ENCODE measurements at regions not wholly inside any gene's neighbourhood (a gene's known extent, or its start where the extent isn't known, plus 50 kb on each side); places are given as distances from the start of the nearest gene placed in this dataset.

GRCh38 chr2:145157036-145157675 lies 637.2 kb upstream of the ZEB2 start (continued):
- no peak for TF ChIP-seq ZNF462 (CRISPR knock-in tag; IDR thresholded peaks at IDR 0.05)
- TF ChIP-seq ETS1 (IDR thresholded peaks at IDR 0.05): no peak
- TF ChIP-seq STAT1 (IDR thresholded peaks at IDR 0.05; ENCODE audit: unreplicated experiment): no peak

GRCh38 chr2:145156199-145156598 lies 636.3 kb upstream of the ZEB2 start:
- H3K4me3 ChIP-seq: no peak overlapping the region
- no peaks in the 10 kb centered on the region for H3K79me2 ChIP-seq (replicated peaks; ENCODE audit: insufficient read depth)
- H3K4me1 Mint-ChIP-seq: no peaks in the 10 kb centered on the region
- no peak overlapping the region for H3K27ac ChIP-seq (ENCODE audit: low read depth)
- DNase-seq (ENCODE audit: low spot score) (no peak), ATAC-seq (no peak)
- H3K4me2 ChIP-seq: no peak overlapping the region
- H2AFZ ChIP-seq: no peak overlapping the region
- H3K9me3 Mint-ChIP-seq: no peaks in the 10 kb centered on the region
- H3K27ac Mint-ChIP-seq: no peak overlapping the region
- H3K27me3 Mint-ChIP-seq (ENCODE audit: insufficient read depth, low read depth, poor library complexity): no peaks in the 10 kb centered on the region
- no peaks in the 10 kb centered on the region for H3F3A ChIP-seq (replicated peaks; ENCODE audit: low read depth)
- no peaks in the 10 kb centered on the region for H3K27me3 ChIP-seq (ENCODE audit: insufficient read depth)
- no peaks in the 10 kb centered on the region for H3K36me3 ChIP-seq (ENCODE audit: insufficient read depth)
- no peaks in the 10 kb centered on the region for H4K20me1 ChIP-seq (replicated peaks; ENCODE audit: insufficient read depth)
- no peaks in the 10 kb centered on the region for H3K4me1 ChIP-seq (ENCODE audit: insufficient read depth)
- H3K4me3 Mint-ChIP-seq: no peak overlapping the region
- H3K36me3 Mint-ChIP-seq (ENCODE audit: low read depth): no peaks in the 10 kb centered on the region
- H3K9me2 ChIP-seq (ENCODE audit: insufficient read depth): peaks cover 7% of the 10 kb centered on the region; the same call in 1 of the 2 replicates
- TF ChIP-seq EZH2 (IDR thresholded peaks at IDR 0.05; ENCODE audit: low read depth, unreplicated experiment) (no peak), CTCF (conservative IDR thresholded peaks at IDR 0.05; ENCODE audit: low read depth in 2 of 2) (no peak), ETS1 (IDR thresholded peaks at IDR 0.05) (no peak), REST (IDR thresholded peaks at IDR 0.05; ENCODE audit: unreplicated experiment) (no peak)

All from GM23338 (cell line).